MM.1S (cell line): ENCODE measurements at regions not wholly inside any gene's neighbourhood (a gene's known extent, or its start where the extent isn't known, plus 50 kb on each side); places are given as distances from the start of the nearest gene placed in this dataset.

Experiments used
- EZH2 ChIP-seq: fragments of 300-600 bp; sonication (generic); optimal IDR thresholded peaks from 2 replicates; pipeline ENCODE3; 2017; ENCODE audit warnings: low read depth, mild to moderate bottlenecking, antibody characterized with exemption, low read length, mixed read lengths
- EZH2phosphoT487 ChIP-seq: fragments of 300-600 bp; sonication (generic); IDR thresholded peaks from 2 replicates; pipeline ENCODE4 v1.6.1; 2018; ENCODE audit warnings: antibody characterized with exemption, low read length
- TF ChIP-seq, protein P1 (sequence below): fragments of 300-600 bp; sonication (generic); IDR thresholded peaks from 2 replicates; pipeline ENCODE4 v1.5.1; 2016; ENCODE audit warnings: antibody characterized with exemption, low read length, mixed read lengths

DNA sequence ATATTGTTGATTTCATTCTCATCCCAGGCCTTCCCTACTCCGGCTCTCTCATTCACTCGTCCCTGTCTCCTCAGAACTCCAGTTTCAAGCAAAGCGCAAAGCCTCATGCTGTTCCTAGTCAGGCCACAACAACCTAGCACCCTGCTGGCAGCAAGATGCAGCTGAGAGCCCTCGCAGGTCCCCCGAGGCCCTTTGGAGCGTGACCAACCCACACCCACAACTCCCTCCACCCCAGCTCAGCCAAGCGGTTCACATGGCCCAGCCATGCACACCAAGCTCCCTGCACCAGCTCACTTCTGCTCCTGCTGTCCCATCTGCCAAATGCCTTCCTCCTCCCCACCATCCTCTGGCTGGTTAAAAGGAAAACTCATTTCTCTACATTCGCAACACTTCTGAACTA, 195.8 kb downstream of the IRX5 start:
- TF ChIP-seq, protein P1, sequence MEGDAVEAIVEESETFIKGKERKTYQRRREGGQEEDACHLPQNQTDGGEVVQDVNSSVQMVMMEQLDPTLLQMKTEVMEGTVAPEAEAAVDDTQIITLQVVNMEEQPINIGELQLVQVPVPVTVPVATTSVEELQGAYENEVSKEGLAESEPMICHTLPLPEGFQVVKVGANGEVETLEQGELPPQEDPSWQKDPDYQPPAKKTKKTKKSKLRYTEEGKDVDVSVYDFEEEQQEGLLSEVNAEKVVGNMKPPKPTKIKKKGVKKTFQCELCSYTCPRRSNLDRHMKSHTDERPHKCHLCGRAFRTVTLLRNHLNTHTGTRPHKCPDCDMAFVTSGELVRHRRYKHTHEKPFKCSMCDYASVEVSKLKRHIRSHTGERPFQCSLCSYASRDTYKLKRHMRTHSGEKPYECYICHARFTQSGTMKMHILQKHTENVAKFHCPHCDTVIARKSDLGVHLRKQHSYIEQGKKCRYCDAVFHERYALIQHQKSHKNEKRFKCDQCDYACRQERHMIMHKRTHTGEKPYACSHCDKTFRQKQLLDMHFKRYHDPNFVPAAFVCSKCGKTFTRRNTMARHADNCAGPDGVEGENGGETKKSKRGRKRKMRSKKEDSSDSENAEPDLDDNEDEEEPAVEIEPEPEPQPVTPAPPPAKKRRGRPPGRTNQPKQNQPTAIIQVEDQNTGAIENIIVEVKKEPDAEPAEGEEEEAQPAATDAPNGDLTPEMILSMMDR = no peak
- no peak for TF ChIP-seq EZH2phosphoT487
- TF ChIP-seq EZH2 = no peak
